ENCODE measurements at regions not wholly inside any gene's neighbourhood (a gene's known extent, or its start where the extent isn't known, plus 50 kb on each side); places are given as distances from the start of the nearest gene placed in this dataset.
A peak's percentile ranks its signal among the peaks of the same experiment; 100 is the strongest.

GRCh38 chr6:141269684-141270083, 863.0 kb upstream of the GJE1 start:
- intact Hi-C loops (cut with micrococcal nuclease; ENCODE audit: unreplicated experiment) = no loop called here
- H3K79me2 ChIP-seq (ENCODE audit: low read depth) = no peaks in the 10 kb centered on the region
- no TSS peak for BruUV-seq (replicated peaks)
- CTCF ChIA-PET = no interaction called here
- no peaks in the 10 kb centered on the region; the same call in 1 of the 2 replicates for H3K4me1 ChIP-seq (replicated peaks; ENCODE audit: insufficient read depth)
- H3K36me3 ChIP-seq (ENCODE audit: low read depth) = no peaks in the 10 kb centered on the region
- H3K4me2 ChIP-seq = no peak overlapping the region
- H3K9me3 ChIP-seq (ENCODE audit: insufficient read depth, low read depth) = 0 out of 2 replicates have a peak, but pooled peaks cover 3% of the 10 kb centered on the region
- H3K27me3 ChIP-seq (ENCODE audit: insufficient read depth, low read depth) = no peaks in the 10 kb centered on the region
- no peak overlapping the region for H3K4me3 ChIP-seq
- H4K20me1 ChIP-seq (ENCODE audit: insufficient read depth) = no peaks in the 10 kb centered on the region
- no peaks in the 10 kb centered on the region; the same call in 1 of the 2 replicates for H3K9me2 ChIP-seq (ENCODE audit: insufficient read depth)
- DNase-seq = no peak
- POLR2A ChIA-PET (ENCODE audit: unreplicated experiment) = no interaction called here
- no peak overlapping the region for H2AFZ ChIP-seq
- H3K27ac ChIP-seq = no peak overlapping the region
- TF ChIP-seq EZH2 (IDR thresholded peaks at IDR 0.05; ENCODE audit: low read depth) (no peak), CTCF (conservative IDR thresholded peaks at IDR 0.05) (no peak)
- no peaks in the 10 kb centered on the region for H3F3A ChIP-seq (ENCODE audit: insufficient read depth, low read depth)

GRCh38 chr6:141267420-141267819, 865.3 kb upstream of the GJE1 start:
- H3K9me2 ChIP-seq (ENCODE audit: insufficient read depth) = no peaks in the 10 kb centered on the region; the same call in 1 of the 2 replicates
- no peak overlapping the region for H2AFZ ChIP-seq
- ChIA-PET CTCF (no interaction called here), POLR2A (ENCODE audit: unreplicated experiment) (no interaction called here)
- no peak for DNase-seq
- no peaks in the 10 kb centered on the region for H4K20me1 ChIP-seq (ENCODE audit: insufficient read depth)
- no peak overlapping the region for H3K4me2 ChIP-seq
- H3K79me2 ChIP-seq (ENCODE audit: low read depth) = no peaks in the 10 kb centered on the region
- TF ChIP-seq CTCF (conservative IDR thresholded peaks at IDR 0.05) (no peak), EZH2 (IDR thresholded peaks at IDR 0.05; ENCODE audit: low read depth) (no peak)
- BruUV-seq (replicated peaks) = no TSS peak
- no peaks in the 10 kb centered on the region; the same call in 1 of the 2 replicates for H3K4me1 ChIP-seq (replicated peaks; ENCODE audit: insufficient read depth)
- H3K4me3 ChIP-seq = no peak overlapping the region
- H3K9me3 ChIP-seq (ENCODE audit: insufficient read depth, low read depth) = 0 out of 2 replicates have a peak, but pooled peaks cover 3% of the 10 kb centered on the region
- H3K27ac ChIP-seq = no peak overlapping the region
- no peaks in the 10 kb centered on the region for H3F3A ChIP-seq (ENCODE audit: insufficient read depth, low read depth)
- H3K36me3 ChIP-seq (ENCODE audit: low read depth) = no peaks in the 10 kb centered on the region
- intact Hi-C loops (cut with micrococcal nuclease; ENCODE audit: unreplicated experiment) = no loop called here
- H3K27me3 ChIP-seq (ENCODE audit: insufficient read depth, low read depth) = no peaks in the 10 kb centered on the region

- H3K4me3 ChIP-seq = peak overlapping the region; percentile 44; the same call in 1 of the 2 replicates
- BruUV-seq (replicated peaks) = no TSS peak
- DNase-seq = no peak
- no peaks in the 10 kb centered on the region for H4K20me1 ChIP-seq (ENCODE audit: insufficient read depth)
- H3K27ac ChIP-seq = no peak overlapping the region
- no peak for TF ChIP-seq EZH2 (IDR thresholded peaks at IDR 0.05; ENCODE audit: low read depth)
- TF ChIP-seq CTCF (conservative IDR thresholded peaks at IDR 0.05) = no peak
- H3K36me3 ChIP-seq (ENCODE audit: low read depth) = no peaks in the 10 kb centered on the region
- CTCF ChIA-PET = no interaction called here
- H3F3A ChIP-seq (ENCODE audit: insufficient read depth, low read depth) = no peaks in the 10 kb centered on the region
- H3K79me2 ChIP-seq (ENCODE audit: low read depth) = no peaks in the 10 kb centered on the region
- intact Hi-C loops (cut with micrococcal nuclease; ENCODE audit: unreplicated experiment) = no loop called here
- H3K4me2 ChIP-seq = peak overlapping the region; percentile 63
- no peaks in the 10 kb centered on the region for H3K27me3 ChIP-seq (ENCODE audit: insufficient read depth, low read depth)
- POLR2A ChIA-PET (ENCODE audit: unreplicated experiment) = no interaction called here
- 0 out of 2 replicates have a peak, but pooled peaks cover 3% of the 10 kb centered on the region for H3K9me3 ChIP-seq (ENCODE audit: insufficient read depth, low read depth)
- H2AFZ ChIP-seq = peak overlapping the region; percentile 68; the same call in 1 of the 2 replicates
- H3K4me1 ChIP-seq (replicated peaks; ENCODE audit: insufficient read depth) = no peaks in the 10 kb centered on the region; the same call in 1 of the 2 replicates
- H3K9me2 ChIP-seq (ENCODE audit: insufficient read depth) = no peaks in the 10 kb centered on the region; the same call in 1 of the 2 replicates
Observed at GRCh38 chr6:141265756-141266623, 866.7 kb upstream of the GJE1 start.

All from PC-9 (cell line).